ENCODE measurements at regions not wholly inside any gene's neighbourhood (a gene's known extent, or its start where the extent isn't known, plus 50 kb on each side); places are given as distances from the start of the nearest gene placed in this dataset.

DNA sequence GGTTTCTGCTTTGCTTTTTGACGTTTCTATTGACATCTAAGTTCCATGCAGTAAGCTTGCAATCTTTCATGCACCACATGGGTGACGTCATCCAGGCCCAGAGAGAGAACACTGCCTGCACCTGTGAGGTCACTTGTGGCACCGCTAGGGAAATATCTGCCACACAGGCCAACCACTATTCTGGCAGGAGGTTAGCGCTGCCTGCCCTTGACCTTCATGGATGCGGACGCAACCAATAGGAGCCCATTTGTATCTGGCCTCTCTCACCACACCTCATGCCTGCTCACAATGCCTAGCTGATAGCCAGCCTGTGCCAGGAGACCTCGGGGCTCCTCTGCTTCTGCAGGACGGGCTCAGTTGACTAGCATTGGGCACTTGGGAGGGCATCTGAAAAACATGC is 55.8 kb upstream of the PRR23E start (continued):
- TF ChIP-seq CREB1 (IDR thresholded peaks at IDR 0.05) (peak; percentile 95), CREB1 (CRISPR knock-in tag; IDR thresholded peaks at IDR 0.05) (no peak), ZNF777 (CRISPR knock-in tag; IDR thresholded peaks at IDR 0.05) (no peak)

GRCh38 chr3:127137757-127138536 is 55.0 kb upstream of the PRR23E start:
- in situ Hi-C loops (cut with HindIII; ENCODE audit: extremely low pct_ligation_motif_present, low pct_unique_long_range_greater_than_20kb) (no loop called here), intact Hi-C loops (cut with micrococcal nuclease; ENCODE audit: unreplicated experiment) (no loop called here)
- ATAC-seq = no peak
- H3K4me3 ChIP-seq (replicated peaks in 1 of 3; ENCODE audit: insufficient read depth in 1 of 3, low read depth in 2 of 3, low read length in 3 of 3) = no peak overlapping the region
- H3K4me2 ChIP-seq (ENCODE audit: low read depth, low read length) = no peak overlapping the region
- TF ChIP-seq, protein P1, sequence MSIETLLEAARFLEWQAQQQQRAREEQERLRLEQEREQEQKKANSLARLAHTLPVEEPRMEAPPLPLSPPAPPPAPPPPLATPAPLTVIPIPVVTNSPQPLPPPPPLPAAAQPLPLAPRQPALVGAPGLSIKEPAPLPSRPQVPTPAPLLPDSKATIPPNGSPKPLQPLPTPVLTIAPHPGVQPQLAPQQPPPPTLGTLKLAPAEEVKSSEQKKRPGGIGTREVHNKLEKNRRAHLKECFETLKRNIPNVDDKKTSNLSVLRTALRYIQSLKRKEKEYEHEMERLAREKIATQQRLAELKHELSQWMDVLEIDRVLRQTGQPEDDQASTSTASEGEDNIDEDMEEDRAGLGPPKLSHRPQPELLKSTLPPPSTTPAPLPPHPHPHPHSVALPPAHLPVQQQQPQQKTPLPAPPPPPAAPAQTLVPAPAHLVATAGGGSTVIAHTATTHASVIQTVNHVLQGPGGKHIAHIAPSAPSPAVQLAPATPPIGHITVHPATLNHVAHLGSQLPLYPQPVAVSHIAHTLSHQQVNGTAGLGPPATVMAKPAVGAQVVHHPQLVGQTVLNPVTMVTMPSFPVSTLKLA (IDR thresholded peaks at IDR 0.05) = peak; percentile 88
- TF ChIP-seq ZKSCAN1 (IDR thresholded peaks at IDR 0.05; ENCODE audit: low read length) = no peak
- DNase-seq (ENCODE audit: low spot score) = no peak
- ChIA-PET CTCF (ENCODE audit: low intra/inter-chr PET ratio, low total read pairs) (no interaction called here), POLR2A (no interaction called here)
- H3K4me1 ChIP-seq (ENCODE audit: insufficient read depth, low read length) = no peaks in the 10 kb centered on the region
- H3K27ac ChIP-seq (ENCODE audit: extremely low read length, insufficient read depth, low read length) = no peak overlapping the region
- no peaks in the 10 kb centered on the region for H3K9me3 ChIP-seq (ENCODE audit: low read length)
- no peak overlapping the region for H2AFZ ChIP-seq (ENCODE audit: low read length)
- BruUV-seq (replicated peaks) = no TSS peak
- no peaks in the 10 kb centered on the region for H3K36me3 ChIP-seq (replicated peaks in 1 of 2; ENCODE audit: control insufficient read depth in 1 of 2, insufficient read depth in 2 of 2, low read length in 2 of 2)
- no peak overlapping the region for H3K9ac ChIP-seq (ENCODE audit: insufficient read depth, low read depth, low read length)
- 0 out of 2 replicates have a peak, but pooled peaks cover 5% of the 10 kb centered on the region for H4K20me1 ChIP-seq (ENCODE audit: insufficient read depth, low read length)
- no peak for FAIRE-seq
- H3K79me2 ChIP-seq (ENCODE audit: insufficient read depth, low read length) = no peaks in the 10 kb centered on the region
- H3K27me3 ChIP-seq (ENCODE audit: control insufficient read depth in 1 of 2, insufficient read depth in 2 of 2, low read length in 2 of 2) = peaks cover 8 to 62% of the 10 kb centered on the region in 2 experiments
- WGBS (ENCODE audit: low lambda C conversion rate) = 33% methylated on average over 4 of the region's 11 CpGs
